Fibroblast of lung (primary cell): ENCODE measurements at regions not wholly inside any gene's neighbourhood (a gene's known extent, or its start where the extent isn't known, plus 50 kb on each side); places are given as distances from the start of the nearest gene placed in this dataset.
"Not testable (repeated sequence)": the region's sequence is repeated elsewhere in the genome, so short reads cannot be mapped to it uniquely, and the experiment has no call there.

Source experiments
- DNase-seq, 2 donors: peaks; one replicate each; pipeline versions ENCODE4 v3.0.0 to v3.0.0-alpha.2; 2010; ENCODE audit warnings: low read depth in 2 of 2
- H2AFZ ChIP-seq: 2 replicates; pipeline ENCODE4 v1.5.1; 2012; ENCODE audit warnings: low read length, control low read depth, inconsistent platforms
- H3K27ac ChIP-seq: 2 replicates; pipeline ENCODE4 v1.5.1; 2011; ENCODE audit warnings: low read length, control low read depth; ENCODE audit not compliant: insufficient read depth
- H3K27me3 ChIP-seq: 2 replicates; pipeline ENCODE4 v1.5.1; 2011; ENCODE audit warnings: mild to moderate bottlenecking, low read length; ENCODE audit not compliant: control insufficient read depth, insufficient read depth
- H3K36me3 ChIP-seq: 2 replicates; pipeline ENCODE4 v1.5.1; 2011; ENCODE audit warnings: low read length; ENCODE audit not compliant: control insufficient read depth, insufficient read depth
- H3K4me1 ChIP-seq: 2 replicates; pipeline ENCODE4 v1.5.1; 2011; ENCODE audit warnings: low read length; ENCODE audit not compliant: control insufficient read depth, insufficient read depth; ENCODE audit errors: extremely low read depth
- H3K4me2 ChIP-seq: 2 replicates; pipeline ENCODE4 v1.5.1; 2011; ENCODE audit warnings: low read length, control low read depth; ENCODE audit not compliant: insufficient read depth; ENCODE audit errors: extremely low read depth
- H3K4me3 ChIP-seq, 4 experiments: fragments of 200-600 bp in 1 of 4; sonication (generic) in 1 of 4; replicated peaks in 1 of 4; 2 replicates each; pipeline ENCODE4 v1.5.1; 2011 to 2016; ENCODE audit warnings: low read length in 4 of 4, low read depth in 3 of 4, mild to moderate bottlenecking in 3 of 4, control low read depth in 2 of 4, inconsistent platforms in 1 of 4, mixed read lengths in 1 of 4; ENCODE audit not compliant: insufficient read depth in 1 of 4; ENCODE audit errors: control extremely low read depth in 1 of 4
- H3K79me2 ChIP-seq: 2 replicates; pipeline ENCODE4 v1.5.1; 2012; ENCODE audit warnings: mild to moderate bottlenecking, low read length, inconsistent platforms; ENCODE audit not compliant: control insufficient read depth, insufficient read depth
- H3K9ac ChIP-seq: 2 replicates; pipeline ENCODE4 v1.5.1; 2011; ENCODE audit warnings: mild to moderate bottlenecking, low read length, control low read depth; ENCODE audit not compliant: insufficient read depth
- H3K9me3 ChIP-seq: 2 replicates; pipeline ENCODE4 v1.5.1; 2012; ENCODE audit warnings: low read depth, low read length; ENCODE audit not compliant: control insufficient read depth, insufficient read depth
- H4K20me1 ChIP-seq: 2 replicates; pipeline ENCODE4 v1.5.1; 2011; ENCODE audit warnings: low read length; ENCODE audit not compliant: control insufficient read depth, insufficient read depth; ENCODE audit errors: extremely low read depth
- EZH2 ChIP-seq: IDR thresholded peaks from 2 replicates; pipeline ENCODE4 v1.5.1; 2012; ENCODE audit warnings: low read length, control low read depth, mild to moderate bottlenecking; ENCODE audit errors: missing control alignments
- TF ChIP-seq, protein P1 (sequence below), 2 donors: IDR thresholded peaks in 1 of 2; conservative IDR thresholded peaks in 1 of 2; 1 replicate in 1 of 2; 2 replicates in 1 of 2; pipeline ENCODE4 v1.5.1; 2011 to 2012; ENCODE audit warnings: low read length in 2 of 2, control low read depth in 1 of 2, inconsistent platforms in 1 of 2, low read depth in 1 of 2, mild to moderate bottlenecking in 1 of 2

- Histone ChIP-seq H3K9me3 (no peaks in the 10 kb centered on the region), H3K36me3 (no peaks in the 10 kb centered on the region), H3K4me3 (no peak overlapping the region), H3K9ac (no peak overlapping the region), H3K4me2 (no peak overlapping the region), H2AFZ (no peak overlapping the region), H3K79me2 (no peaks in the 10 kb centered on the region), H4K20me1 (no peaks in the 10 kb centered on the region), H3K27ac (no peak overlapping the region), H3K27me3 (no peaks in the 10 kb centered on the region), H3K4me1 (no peaks in the 10 kb centered on the region)
- no peak for DNase-seq
- TF ChIP-seq, protein P1, sequence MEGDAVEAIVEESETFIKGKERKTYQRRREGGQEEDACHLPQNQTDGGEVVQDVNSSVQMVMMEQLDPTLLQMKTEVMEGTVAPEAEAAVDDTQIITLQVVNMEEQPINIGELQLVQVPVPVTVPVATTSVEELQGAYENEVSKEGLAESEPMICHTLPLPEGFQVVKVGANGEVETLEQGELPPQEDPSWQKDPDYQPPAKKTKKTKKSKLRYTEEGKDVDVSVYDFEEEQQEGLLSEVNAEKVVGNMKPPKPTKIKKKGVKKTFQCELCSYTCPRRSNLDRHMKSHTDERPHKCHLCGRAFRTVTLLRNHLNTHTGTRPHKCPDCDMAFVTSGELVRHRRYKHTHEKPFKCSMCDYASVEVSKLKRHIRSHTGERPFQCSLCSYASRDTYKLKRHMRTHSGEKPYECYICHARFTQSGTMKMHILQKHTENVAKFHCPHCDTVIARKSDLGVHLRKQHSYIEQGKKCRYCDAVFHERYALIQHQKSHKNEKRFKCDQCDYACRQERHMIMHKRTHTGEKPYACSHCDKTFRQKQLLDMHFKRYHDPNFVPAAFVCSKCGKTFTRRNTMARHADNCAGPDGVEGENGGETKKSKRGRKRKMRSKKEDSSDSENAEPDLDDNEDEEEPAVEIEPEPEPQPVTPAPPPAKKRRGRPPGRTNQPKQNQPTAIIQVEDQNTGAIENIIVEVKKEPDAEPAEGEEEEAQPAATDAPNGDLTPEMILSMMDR (conservative IDR thresholded peaks at IDR 0.05 in 1 of 2, IDR thresholded peaks at IDR 0.05 in 1 of 2; ENCODE audit: low read depth in 1 of 2, low read length in 2 of 2), result no peak
- no peak for TF ChIP-seq EZH2
Measured at GRCh38 chr12:18887368-18887767, 149.4 kb downstream of the CAPZA3 start.

DNA sequence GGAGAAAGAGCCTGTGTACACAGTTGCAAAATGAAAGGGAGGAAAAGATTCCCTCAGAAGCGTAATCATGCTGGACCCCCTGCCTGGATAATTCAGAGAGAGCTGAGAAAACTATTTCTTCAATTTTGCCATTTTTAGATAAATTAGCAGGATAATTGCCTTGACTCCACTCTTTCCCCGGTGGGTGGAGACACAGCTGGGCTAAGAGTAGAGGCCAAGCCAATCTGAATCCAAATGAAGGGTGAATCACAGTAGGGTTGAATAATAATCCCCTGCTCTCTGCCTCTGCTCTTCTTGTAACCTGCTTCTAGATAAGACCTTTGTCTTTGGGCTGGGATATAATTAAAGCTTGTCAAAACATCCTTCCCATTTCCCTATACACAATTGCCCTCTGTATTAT, 150.1 kb downstream of the CAPZA3 start:
- H3K4me2 ChIP-seq, result no peak overlapping the region
- DNase-seq, result peak in 1 of 2 donors; percentile 29
- H4K20me1 ChIP-seq, result no peaks in the 10 kb centered on the region
- no peaks in the 10 kb centered on the region for H3K79me2 ChIP-seq
- H2AFZ ChIP-seq, result no peak overlapping the region
- H3K9me3 ChIP-seq, result no peaks in the 10 kb centered on the region
- H3K27me3 ChIP-seq, result no peaks in the 10 kb centered on the region
- no peak overlapping the region for H3K9ac ChIP-seq
- TF ChIP-seq, protein P1 (conservative IDR thresholded peaks at IDR 0.05 in 1 of 2, IDR thresholded peaks at IDR 0.05 in 1 of 2; ENCODE audit: low read depth in 1 of 2, low read length in 2 of 2), result no peak
- no peak for TF ChIP-seq EZH2
- H3K27ac ChIP-seq, result no peak overlapping the region
- no peaks in the 10 kb centered on the region for H3K4me1 ChIP-seq
- no peaks in the 10 kb centered on the region for H3K36me3 ChIP-seq
- no peak overlapping the region for H3K4me3 ChIP-seq

GRCh38 chr12:18890621-18891020, 152.7 kb downstream of the CAPZA3 start:
- not testable (repeated sequence) for H3K9me3 ChIP-seq, H3K36me3 ChIP-seq, H3K9ac ChIP-seq, H3K79me2 ChIP-seq, H4K20me1 ChIP-seq, H3K27me3 ChIP-seq, H2AFZ ChIP-seq, H3K4me3 ChIP-seq, H3K27ac ChIP-seq, H3K4me2 ChIP-seq, H3K4me1 ChIP-seq
- peak in 1 of 2 donors; percentile 75 for DNase-seq
